GM19240 (cell line): ENCODE measurements at regions not wholly inside any gene's neighbourhood (a gene's known extent, or its start where the extent isn't known, plus 50 kb on each side); places are given as distances from the start of the nearest gene placed in this dataset.
A peak's percentile ranks its signal among the peaks of the same experiment; 100 is the strongest.

Experiments used
- DNase-seq: peaks from one replicate; pipeline ENCODE4 v3.0.0; 2011; ENCODE audit warnings: low spot score; ENCODE audit not compliant: insufficient read length

DNA sequence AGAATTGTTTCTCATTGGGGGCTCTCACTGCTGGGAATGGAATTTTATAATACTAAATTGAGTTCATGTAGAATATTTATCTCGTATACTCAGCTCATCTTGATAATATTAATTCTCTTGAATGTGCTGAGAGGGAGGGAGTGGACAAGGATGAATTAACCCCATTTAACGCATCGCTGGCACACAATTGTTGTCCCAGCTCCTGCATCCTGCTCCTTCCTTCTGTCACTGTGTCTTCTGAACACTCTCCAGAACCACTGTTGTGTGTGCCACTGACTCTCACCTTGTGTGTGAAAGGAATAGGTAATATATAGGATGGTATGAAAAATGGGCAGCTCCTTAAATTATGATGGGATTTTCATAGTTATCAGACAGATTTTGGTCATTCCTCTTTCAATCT lies 267.3 kb downstream of the MTRR start:
- DNase-seq, result no peak

DNA sequence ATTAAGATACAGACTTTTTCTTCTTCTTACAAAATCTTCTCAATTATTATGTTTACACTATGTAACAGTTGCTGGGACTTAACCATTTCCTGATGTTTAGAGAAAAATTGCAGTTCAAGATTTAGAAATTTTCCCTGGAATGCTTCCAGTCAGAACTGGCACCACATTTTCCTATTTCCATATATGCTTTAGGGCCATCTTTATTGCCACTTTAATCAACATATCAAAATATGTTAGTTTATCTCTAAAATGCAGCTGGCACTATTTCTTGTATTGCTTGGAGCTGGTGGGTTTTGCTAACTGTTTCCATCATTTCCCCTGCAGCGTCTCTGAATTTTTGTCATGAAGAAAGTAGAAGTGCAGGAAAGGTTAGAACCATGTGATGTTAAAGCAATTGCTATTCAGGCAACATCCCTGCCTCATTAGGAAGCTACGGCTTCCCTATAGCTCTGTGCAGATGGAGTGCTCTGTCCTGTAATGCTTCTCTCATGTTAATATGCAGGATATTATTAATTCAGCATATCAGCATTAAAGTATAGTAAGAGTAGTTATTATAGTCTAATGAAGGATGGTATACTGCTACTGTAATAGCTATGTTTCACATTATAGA lies 269.1 kb downstream of the MTRR start:
- no peak for DNase-seq

DNA sequence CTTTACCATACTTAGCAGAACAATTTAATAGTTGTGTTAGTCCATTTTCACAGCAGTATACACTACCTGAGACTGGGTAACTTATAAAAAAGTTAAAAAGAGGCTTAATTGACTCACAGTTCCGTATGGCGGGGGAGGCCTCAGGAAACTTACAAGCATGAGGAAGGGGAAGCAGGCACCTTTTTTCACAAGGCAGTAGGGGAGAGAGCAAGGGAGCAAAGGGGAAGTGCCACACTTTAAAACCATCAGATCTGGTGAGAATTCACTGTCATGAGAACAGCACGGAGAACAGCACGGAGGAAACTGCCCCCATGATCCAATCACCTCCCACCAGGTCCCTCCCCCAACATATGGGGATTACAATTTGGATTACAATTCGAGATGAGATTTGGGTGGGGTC lies 269.9 kb downstream of the MTRR start:
- DNase-seq, result no peak

DNA sequence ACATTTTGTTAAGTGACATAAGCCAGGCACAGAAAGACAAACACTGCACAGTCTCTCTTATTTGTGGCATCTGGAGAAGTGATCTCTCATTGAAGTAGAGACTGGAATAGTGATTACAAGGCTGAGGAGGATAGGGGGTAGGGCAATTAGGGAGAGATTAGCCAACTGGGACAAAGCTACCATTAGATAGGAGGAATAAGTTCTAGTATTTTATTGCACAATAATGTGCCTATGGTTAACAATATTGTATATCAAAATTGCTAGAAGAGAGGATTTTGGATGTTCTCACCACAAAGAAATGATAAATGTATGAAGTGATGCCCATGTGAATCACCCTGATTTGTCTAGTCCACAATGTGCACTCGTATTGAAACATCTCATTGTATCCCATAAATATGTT lies 281.8 kb downstream of the MTRR start:
- DNase-seq, result no peak

GRCh38 chr5:8156706-8157105 lies 287.8 kb downstream of the MTRR start:
- DNase-seq, result no peak

GRCh38 chr5:8157320-8157822 lies 288.4 kb downstream of the MTRR start:
- DNase-seq, result no peak

- no peak for DNase-seq
Measured at GRCh38 chr5:8176101-8176693, 307.2 kb downstream of the MTRR start.

- peak; percentile 16 for DNase-seq
Measured at GRCh38 chr5:8184455-8185063, 315.6 kb downstream of the MTRR start.

DNA sequence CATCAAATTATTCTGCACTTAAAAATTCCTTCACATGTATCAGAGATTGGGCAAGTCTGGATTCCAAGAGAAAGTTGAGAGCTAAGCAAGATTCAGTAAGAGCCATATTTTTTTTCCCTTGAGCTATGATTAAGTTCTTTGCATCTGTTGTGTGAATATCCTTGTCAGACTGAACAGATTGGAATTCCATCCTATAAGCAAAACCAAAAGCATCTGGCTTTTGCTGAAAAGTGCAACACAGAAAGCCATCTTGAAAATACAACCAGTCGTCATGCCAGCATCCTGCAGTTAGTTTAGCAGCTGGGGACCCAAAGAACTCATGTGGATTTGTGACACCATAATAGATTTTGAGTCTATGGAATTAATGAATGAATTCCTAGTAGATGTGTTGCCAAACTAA lies 316.9 kb downstream of the MTRR start:
- no peak for DNase-seq

GRCh38 chr5:8188874-8189565 lies 320.1 kb downstream of the MTRR start:
- DNase-seq, result no peak

- DNase-seq, result no peak
Measured at GRCh38 chr5:8192840-8193239, 323.9 kb downstream of the MTRR start.

DNA sequence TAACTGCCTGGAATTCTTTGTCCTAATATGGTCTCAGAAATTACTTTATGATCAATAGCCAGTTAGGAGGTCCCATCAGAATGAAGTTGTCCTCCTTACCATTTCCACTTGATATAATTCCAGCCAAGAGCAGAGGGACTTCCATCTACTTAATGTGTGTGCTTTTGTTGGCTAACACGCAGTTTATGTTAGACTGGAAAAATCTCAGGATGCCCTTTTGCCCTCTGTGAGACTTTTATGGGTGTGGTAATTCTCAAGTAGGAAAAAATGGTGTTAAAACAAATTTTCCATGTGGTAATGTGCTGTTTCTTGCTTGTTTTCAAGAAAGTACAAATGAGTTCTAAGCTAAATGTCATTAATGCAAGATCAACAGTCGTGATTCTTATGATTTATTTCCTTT lies 327.1 kb downstream of the MTRR start:
- DNase-seq, result no peak

DNA sequence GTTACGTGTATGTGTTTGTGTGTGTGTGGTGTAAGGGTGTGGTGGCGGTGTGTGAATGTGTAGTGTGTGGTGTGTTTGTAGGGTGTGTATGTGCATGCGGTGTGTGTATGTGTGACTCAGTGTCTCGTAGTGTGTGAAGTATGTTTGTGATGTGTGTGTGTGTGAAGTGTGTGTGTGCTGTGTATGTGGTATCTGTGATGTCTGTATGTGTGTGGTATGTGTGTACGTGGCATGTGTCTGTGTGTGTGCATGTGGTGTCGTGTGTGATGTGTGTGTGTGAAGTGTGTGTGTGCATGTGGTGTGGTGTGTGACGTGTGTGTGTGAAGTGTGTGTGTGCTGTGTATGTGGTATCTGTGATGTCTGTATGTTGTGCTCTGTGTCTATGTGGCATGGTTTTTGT lies 339.4 kb downstream of the MTRR start:
- no peak for DNase-seq

GRCh38 chr5:8209500-8209899 lies 340.6 kb downstream of the MTRR start:
- no peak for DNase-seq

GRCh38 chr5:8213701-8214240 lies 344.8 kb downstream of the MTRR start:
- no peak for DNase-seq

GRCh38 chr5:8216921-8217320 lies 348.0 kb downstream of the MTRR start:
- DNase-seq, result no peak

GRCh38 chr5:8226148-8226547 lies 357.2 kb downstream of the MTRR start:
- DNase-seq, result no peak

DNA sequence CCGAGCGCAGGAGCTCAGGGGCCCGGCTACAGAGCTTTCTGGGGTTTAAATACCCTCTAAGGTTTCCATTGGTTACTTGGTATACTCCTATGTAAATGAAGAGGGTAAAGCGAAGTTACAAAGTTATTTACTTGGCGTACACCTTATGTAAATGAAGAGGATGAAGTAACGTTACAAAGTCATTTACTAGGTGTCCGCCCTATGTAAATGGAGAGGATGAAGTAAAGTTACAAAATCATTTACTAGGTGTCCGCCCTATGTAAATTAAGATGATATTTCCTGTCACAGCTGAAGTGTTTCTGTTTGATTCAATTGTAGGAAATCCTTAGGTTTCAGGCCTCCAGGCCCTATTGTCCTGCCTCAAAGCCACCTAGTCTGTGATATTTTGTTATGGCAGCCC lies 358.2 kb downstream of the MTRR start:
- DNase-seq, result no peak

DNA sequence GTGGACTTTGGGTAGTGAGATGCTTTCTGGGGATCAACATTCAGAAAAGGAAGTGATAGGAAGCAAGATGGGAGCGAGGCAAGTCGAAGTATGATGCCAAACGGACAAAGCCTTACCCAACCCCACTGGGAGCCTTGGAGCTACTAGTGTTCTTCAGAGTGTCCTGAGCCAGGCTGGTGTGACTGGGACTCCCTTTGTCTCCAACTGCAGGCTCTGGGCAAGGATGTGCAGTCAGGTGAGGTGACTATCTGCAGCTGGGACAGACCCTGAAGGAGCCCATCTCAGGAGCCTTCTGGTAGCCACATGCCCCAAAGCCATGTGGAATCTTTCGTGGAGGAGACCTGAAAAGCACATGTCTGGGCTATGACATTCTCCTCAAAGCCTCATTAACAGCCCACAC lies 360.6 kb downstream of the MTRR start:
- DNase-seq, result no peak

GRCh38 chr5:8230868-8231267 lies 361.9 kb downstream of the MTRR start:
- no peak for DNase-seq

GRCh38 chr5:8233479-8233878 lies 364.5 kb downstream of the MTRR start:
- DNase-seq, result no peak

DNA sequence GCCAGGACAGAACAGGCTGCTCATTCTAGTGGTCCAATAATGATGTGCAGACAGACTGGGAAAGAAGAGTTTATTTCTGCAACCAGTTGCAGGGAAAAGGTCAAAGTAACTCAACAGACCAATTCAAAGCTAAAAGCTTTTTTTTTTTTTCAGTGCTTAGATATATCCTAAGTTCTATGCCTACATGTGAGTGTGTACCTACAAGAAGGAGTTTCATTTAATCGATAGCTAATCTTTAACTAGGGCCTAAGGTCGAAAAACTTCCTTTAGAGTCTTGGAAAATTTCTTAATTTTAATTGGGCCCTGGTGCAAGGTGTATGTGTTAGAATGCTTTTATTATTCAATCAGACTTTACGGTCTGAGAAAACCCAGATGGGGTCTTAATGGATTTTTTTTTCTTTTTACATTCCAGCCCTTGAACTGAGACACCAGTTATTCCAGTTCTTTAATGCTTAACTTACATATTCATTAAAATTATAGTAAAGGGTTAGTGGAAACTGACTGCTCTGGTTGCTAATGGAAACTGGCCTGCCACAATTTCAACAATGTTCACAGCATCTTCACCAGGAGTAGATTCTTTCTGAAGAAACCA lies 365.3 kb downstream of the MTRR start:
- DNase-seq, result no peak
